Endothelial cell of umbilical vein (primary cell): ENCODE measurements at regions not wholly inside any gene's neighbourhood (a gene's known extent, or its start where the extent isn't known, plus 50 kb on each side); places are given as distances from the start of the nearest gene placed in this dataset.

ENCODE experiments used
- BruUV-seq: library from RNA; stranded (reverse); fragments of 400-500 nt; replicated peaks from 2 replicates; lab custom pipeline; 2021; lab: Mats Ljungman, UMichigan
- CTCF ChIA-PET: fragments of 300-600, 350-600 bp; sonication (Branson Sonifier 250); formaldehyde crosslinking; loops from one replicate; lab custom pipeline; 2021; ENCODE audit warnings: antibody characterized with exemption, inconsistent platforms; lab: Charles Lee
- POLR2A ChIA-PET: fragments of 300-600, 350-600 bp; sonication (Branson Sonifier 250); formaldehyde crosslinking; loops from one replicate; lab custom pipeline; 2021; ENCODE audit warnings: antibody characterized with exemption, inconsistent platforms; lab: Charles Lee
- DNase-seq: peaks from one replicate; pipeline ENCODE4 v3.0.0-alpha.2; 2011; ENCODE audit warnings: low read depth, low spot score
- FAIRE-seq: peaks from 2 replicates; lab custom pipeline; 2011; peaks lifted over from hg19 to GRCh38; lab: Jason Lieb, UNC
- H2AFZ ChIP-seq: 2 replicates; pipeline ENCODE4 v1.6.0; 2012; ENCODE audit warnings: low read depth, low read length, control low read depth, inconsistent platforms
- H3K27ac ChIP-seq: 2 replicates; pipeline ENCODE4 v1.5.1; 2011; ENCODE audit warnings: low read depth, mild to moderate bottlenecking, control low read depth, low read length, moderate library complexity; ENCODE audit not compliant: insufficient read depth
- H3K27me3 ChIP-seq, 2 experiments: 2 replicates each; pipeline versions ENCODE4 v1.6.0 to v1.6.1; 2011; ENCODE audit warnings: low read length in 2 of 2, mixed read lengths in 1 of 2; ENCODE audit not compliant: control insufficient read depth in 2 of 2, insufficient read depth in 2 of 2
- H3K36me3 ChIP-seq, 2 experiments: 2 replicates in 1 of 2; 3 replicates in 1 of 2; pipeline ENCODE4 v1.5.1; 2011; ENCODE audit warnings: low read length in 2 of 2, mild to moderate bottlenecking in 1 of 2, moderate library complexity in 1 of 2; ENCODE audit not compliant: control insufficient read depth in 2 of 2, insufficient read depth in 2 of 2; ENCODE audit errors: extremely low read depth in 1 of 2
- H3K4me1 ChIP-seq: 3 replicates; pipeline ENCODE4 v1.5.1; 2011; ENCODE audit warnings: mild to moderate bottlenecking, low read length; ENCODE audit not compliant: control insufficient read depth, insufficient read depth; ENCODE audit errors: extremely low read depth
- H3K4me2 ChIP-seq: 2 replicates; pipeline ENCODE4 v1.6.1; 2011; ENCODE audit warnings: low read length, control low read depth, mixed read lengths; ENCODE audit not compliant: insufficient read depth
- H3K4me3 ChIP-seq, 3 experiments: fragments of 200-600 bp in 1 of 3; sonication (generic), shearing (Covaris generic) in 1 of 3; replicated peaks in 1 of 3; 2 replicates each; pipeline ENCODE4 v1.5.1; 2011 to 2016; ENCODE audit warnings: control low read depth in 3 of 3, low read length in 3 of 3, mild to moderate bottlenecking in 2 of 3, inconsistent platforms in 1 of 3, low read depth in 1 of 3, moderate library complexity in 1 of 3; ENCODE audit not compliant: insufficient read depth in 1 of 3
- H3K79me2 ChIP-seq: 2 replicates; pipeline ENCODE4 v1.6.0; 2012; ENCODE audit warnings: low read length, inconsistent platforms; ENCODE audit not compliant: control insufficient read depth, insufficient read depth
- H3K9ac ChIP-seq: replicated peaks from 2 replicates; pipeline ENCODE3; 2011; ENCODE audit warnings: low read length, control low read depth; ENCODE audit not compliant: insufficient read depth; ENCODE audit errors: extremely low read depth
- H3K9me1 ChIP-seq: replicated peaks from 3 replicates; pipeline ENCODE4 v1.6.0; 2011; ENCODE audit warnings: mild to moderate bottlenecking, low read length; ENCODE audit not compliant: control insufficient read depth, insufficient read depth; ENCODE audit errors: extremely low read depth
- H3K9me3 ChIP-seq: replicated peaks from 2 replicates; pipeline ENCODE4 v1.5.1; 2012; ENCODE audit warnings: low read length, inconsistent platforms; ENCODE audit not compliant: control insufficient read depth, insufficient read depth
- H4K20me1 ChIP-seq: replicated peaks from 2 replicates; pipeline ENCODE3; 2011; ENCODE audit warnings: mild to moderate bottlenecking, low read length; ENCODE audit not compliant: control insufficient read depth, insufficient read depth; ENCODE audit errors: extremely low read depth
- EZH2 ChIP-seq: IDR thresholded peaks from 2 replicates; pipeline ENCODE4 v1.6.1; 2012; ENCODE audit warnings: borderline replicate concordance, low read depth, mild to moderate bottlenecking, moderate library complexity, low read length, inconsistent platforms; ENCODE audit not compliant: severe bottlenecking
- FOS ChIP-seq: IDR thresholded peaks from 2 replicates; pipeline ENCODE4 v1.6.1; 2011; ENCODE audit warnings: mild to moderate bottlenecking, low read length, moderate library complexity, borderline replicate concordance; ENCODE audit not compliant: insufficient read depth
- JUN ChIP-seq: IDR thresholded peaks from 2 replicates; pipeline ENCODE4 v1.6.1; 2011; ENCODE audit warnings: borderline replicate concordance, low read depth; ENCODE audit not compliant: insufficient read length, insufficient read depth
- MYC ChIP-seq: IDR thresholded peaks from one replicate; pipeline ENCODE4 v1.6.1; 2011; ENCODE audit warnings: mild to moderate bottlenecking, low read depth, low read length
- POLR2AphosphoS5 ChIP-seq: IDR thresholded peaks from 2 replicates; pipeline ENCODE4 v1.6.1; 2012; ENCODE audit warnings: low read depth, mild to moderate bottlenecking, control low read depth, low read length, moderate library complexity; ENCODE audit not compliant: insufficient read depth
- dilution Hi-C: fragments of 300-500 bp; cut with MboI; formaldehyde crosslinking; loops from one replicate; pipeline ENCODE4 v1.15.0; 2019; ENCODE audit warnings: low sequenced_read_pairs; ENCODE audit not compliant: extremely low pct_ligation_motif_present
- intact Hi-C: fragments of 100-400 bp; cut with micrococcal nuclease; formaldehyde crosslinking; loops from one replicate; pipeline ENCODE4 v1.10.0; 2022

DNA sequence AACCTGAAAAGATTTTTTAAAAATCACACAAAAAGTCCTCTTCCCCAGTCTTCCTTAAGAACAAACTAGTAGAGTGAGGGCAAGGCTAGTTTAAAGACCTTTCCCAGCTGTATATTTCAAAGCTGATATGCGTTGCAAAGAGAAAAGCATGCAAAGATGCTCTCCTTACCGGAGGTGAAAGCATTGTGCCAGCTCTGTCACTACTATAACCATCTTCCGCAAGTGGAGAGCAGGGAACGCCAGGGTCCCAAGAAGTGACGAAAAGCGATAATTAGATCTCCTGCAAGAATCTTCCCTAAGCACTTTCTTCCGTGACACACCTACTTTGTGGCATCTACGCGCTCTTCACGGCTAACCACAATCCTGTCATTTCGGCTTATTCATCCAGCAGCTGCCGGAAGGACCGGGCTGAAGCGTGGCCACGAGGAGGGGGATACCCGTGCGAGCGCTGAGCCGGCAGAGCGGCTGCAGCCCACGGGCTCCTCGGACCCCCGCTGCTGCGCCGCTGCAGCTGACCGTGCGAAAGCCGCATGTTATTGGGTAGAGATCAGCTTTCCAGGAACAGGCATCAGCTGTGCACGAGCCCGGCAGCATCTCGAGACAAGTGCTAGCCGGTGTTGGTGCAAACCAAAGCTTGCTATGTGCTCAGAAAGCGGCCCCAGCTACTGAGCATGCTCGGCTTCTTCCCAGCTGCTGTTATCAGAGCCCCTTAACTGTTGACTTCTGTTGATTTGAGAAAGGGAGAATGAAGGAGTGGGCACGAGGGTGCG is 57.2 kb upstream of the ARHGAP18 start:
- ChIA-PET POLR2A (interaction anchor here (1.0 kb wide), 1 partner anchor 58 kb away, joined by 3 read pairs; no protein-coding TSS in a partner anchor), CTCF (interaction anchor here (0.6 to 1.8 kb wide), 12 partner anchors 8 to 268 kb away, joined by 3 to 8 read pairs (median 3); partner anchors contain the start of gene ARHGAP18)
- Histone ChIP-seq H3K9me3 (no peaks in the 10 kb centered on the region), H3K27ac (no peak overlapping the region), H4K20me1 (no peaks in the 10 kb centered on the region), H3K9ac (no peak overlapping the region), H3K4me2 (peak overlapping the region; percentile 95), H3K4me1 (peaks cover 9% of the 10 kb centered on the region), H3K9me1 (no peaks in the 10 kb centered on the region), H3K36me3 (no peaks in the 10 kb centered on the region), H3K4me3 (peak overlapping the region; percentile 1 to 66 (median 28)), H3K79me2 (no peaks in the 10 kb centered on the region), H3K27me3 (peaks cover 6 to 7% of the 10 kb centered on the region in 2 experiments), H2AFZ (peak overlapping the region; percentile 96)
- TF ChIP-seq JUN (no peak), MYC (no peak), FOS (peak; percentile 22)
- BruUV-seq, result no TSS peak
- intact Hi-C loops (no loop called here), dilution Hi-C loops (no loop called here)
- peak; percentile 79 for FAIRE-seq
- DNase-seq, result peak; percentile 57

DNA sequence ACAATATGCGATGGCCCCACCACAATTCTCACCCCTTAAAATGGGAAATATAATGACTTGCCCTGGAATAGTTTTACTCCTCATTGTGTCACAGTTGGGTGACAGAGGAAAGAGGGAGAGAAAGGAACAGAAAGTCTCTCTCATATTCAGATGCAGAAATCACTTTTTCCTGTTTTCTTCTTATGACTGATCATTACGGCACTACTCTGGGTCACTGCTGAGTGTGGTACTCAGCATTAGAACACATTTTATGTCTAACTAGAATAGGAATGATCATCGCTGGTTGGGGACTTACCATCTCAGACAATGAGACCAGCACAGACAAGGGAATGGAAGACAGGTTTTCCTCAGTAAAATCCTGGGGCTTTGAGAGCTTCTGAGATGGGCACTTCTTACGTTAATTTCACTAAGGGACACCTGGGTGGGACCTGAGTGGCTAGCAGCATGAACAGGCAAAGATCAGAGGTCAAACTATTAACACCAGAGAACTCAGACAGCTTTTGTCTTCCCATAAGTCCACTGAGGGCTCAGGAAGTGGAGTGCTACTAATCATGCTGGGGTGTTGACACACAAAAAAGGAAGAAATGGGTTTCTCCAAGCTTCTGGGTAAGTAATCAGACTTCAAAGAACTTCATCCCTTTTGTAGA is 54.9 kb upstream of the ARHGAP18 start:
- no peaks in the 10 kb centered on the region for H3K9me3 ChIP-seq
- no peaks in the 10 kb centered on the region for H3K9me1 ChIP-seq
- no peak overlapping the region for H2AFZ ChIP-seq
- H3K79me2 ChIP-seq, result no peaks in the 10 kb centered on the region
- dilution Hi-C loops, result no loop called here
- DNase-seq (no peak), FAIRE-seq (no peak)
- ChIA-PET CTCF (interaction anchor here (0.9 to 3.8 kb wide), 3 partner anchors 10 to 21 kb away, joined by 3 to 25 read pairs (median 3); no protein-coding TSS in a partner anchor), POLR2A (no interaction called here)
- H3K9ac ChIP-seq, result no peak overlapping the region
- no peaks in the 10 kb centered on the region for H3K36me3 ChIP-seq
- TF ChIP-seq FOS (no peak), POLR2AphosphoS5 (no peak), EZH2 (no peak)
- intact Hi-C loops, result no loop called here
- no peak overlapping the region for H3K4me2 ChIP-seq
- peaks cover 6 to 7% of the 10 kb centered on the region in 2 experiments for H3K27me3 ChIP-seq
- no TSS peak for BruUV-seq
- H3K4me1 ChIP-seq, result peaks cover 9% of the 10 kb centered on the region
- no peak overlapping the region for H3K27ac ChIP-seq
- H4K20me1 ChIP-seq, result no peaks in the 10 kb centered on the region
- no peak overlapping the region for H3K4me3 ChIP-seq
